PC-9 (cell line): ENCODE measurements at regions not wholly inside any gene's neighbourhood (a gene's known extent, or its start where the extent isn't known, plus 50 kb on each side); places are given as distances from the start of the nearest gene placed in this dataset.
"Not testable (repeated sequence)": the region's sequence is repeated elsewhere in the genome, so short reads cannot be mapped to it uniquely, and the experiment has no call there.

Experiments used
- BruUV-seq: library from RNA; stranded (reverse); fragments of 400-500 nt; replicated peaks from 2 replicates; lab custom pipeline; 2021; lab: Mats Ljungman, UMichigan
- CTCF ChIA-PET: fragments of 300-600 bp; sonication (Branson Sonifier 250); formaldehyde crosslinking; loops from one replicate; lab custom pipeline; 2022; ENCODE audit warnings: antibody characterized with exemption; lab: Charles Lee
- POLR2A ChIA-PET: fragments of 300-600 bp; sonication (Branson Sonifier 250); formaldehyde crosslinking; loops from one replicate; lab custom pipeline; 2022; ENCODE audit warnings: antibody characterized with exemption; ENCODE audit not compliant: unreplicated experiment; lab: Charles Lee
- DNase-seq, 2 experiments: peaks; one replicate each; pipeline versions ENCODE4 v3.0.0 to v3.0.0-alpha.2; 2015 to 2022; ENCODE audit warnings: mixed read lengths in 1 of 2
- H2AFZ ChIP-seq: fragments of 200-600 bp; sonication (generic); 2 replicates; pipeline ENCODE4 v1.8.1; 2017; ENCODE audit warnings: antibody characterized with exemption
- H3F3A ChIP-seq: fragments of 200-600 bp; sonication (generic); 2 replicates; pipeline ENCODE4 v1.8.1; 2017; ENCODE audit warnings: antibody characterized with exemption, mild to moderate bottlenecking, low read depth; ENCODE audit not compliant: insufficient read depth
- H3K27ac ChIP-seq: fragments of 200-600 bp; sonication (generic); 2 replicates; pipeline ENCODE4 v1.6.1; 2016; ENCODE audit warnings: mixed run types
- H3K27me3 ChIP-seq: fragments of 200-600 bp; sonication (generic); 2 replicates; pipeline ENCODE4 v1.6.1; 2016; ENCODE audit warnings: low read depth, mixed run types; ENCODE audit not compliant: insufficient read depth
- H3K36me3 ChIP-seq: fragments of 200-600 bp; sonication (generic); 2 replicates; pipeline ENCODE4 v1.6.1; 2016; ENCODE audit warnings: low read depth, mixed run types
- H3K4me1 ChIP-seq: fragments of 200-600 bp; sonication (generic); replicated peaks from 2 replicates; pipeline ENCODE4 v1.6.1; 2016; ENCODE audit warnings: mixed run types; ENCODE audit not compliant: insufficient read depth
- H3K4me2 ChIP-seq: fragments of 200-600 bp; sonication (generic); 2 replicates; pipeline ENCODE4 v1.6.1; 2017; ENCODE audit warnings: mixed run types
- H3K4me3 ChIP-seq: fragments of 200-600 bp; sonication (generic); 2 replicates; pipeline ENCODE4 v1.6.1; 2016; ENCODE audit warnings: mixed run types
- H3K79me2 ChIP-seq: fragments of 200-600 bp; sonication (generic); 2 replicates; pipeline ENCODE4 v1.6.1; 2017; ENCODE audit warnings: low read depth, mixed run types
- H3K9me2 ChIP-seq: fragments of 200-600 bp; sonication (generic); 2 replicates; pipeline ENCODE4 v1.8.1; 2017; ENCODE audit warnings: mild to moderate bottlenecking; ENCODE audit not compliant: insufficient read depth
- H3K9me3 ChIP-seq: fragments of 200-600 bp; sonication (generic); 2 replicates; pipeline ENCODE4 v1.8.1; 2016; ENCODE audit warnings: low read depth; ENCODE audit not compliant: insufficient read depth
- H4K20me1 ChIP-seq: fragments of 200-600 bp; sonication (generic); 2 replicates; pipeline ENCODE4 v1.8.1; 2017; ENCODE audit not compliant: insufficient read depth
- CTCF ChIP-seq: fragments of 200-600 bp; sonication (generic); conservative IDR thresholded peaks from 2 replicates; pipeline ENCODE4 v1.6.1; 2017; ENCODE audit warnings: mixed run types, antibody characterized with exemption, mild to moderate bottlenecking, moderate library complexity
- EZH2 ChIP-seq: fragments of 200-600 bp; sonication (generic); IDR thresholded peaks from 2 replicates; pipeline ENCODE4 v1.8.0; 2017; ENCODE audit warnings: antibody characterized with exemption, low read depth
- intact Hi-C: fragments of 100-400 bp; cut with micrococcal nuclease; formaldehyde crosslinking; loops from one replicate; pipeline ENCODE4 v1.10.0; 2022; ENCODE audit not compliant: unreplicated experiment

DNA sequence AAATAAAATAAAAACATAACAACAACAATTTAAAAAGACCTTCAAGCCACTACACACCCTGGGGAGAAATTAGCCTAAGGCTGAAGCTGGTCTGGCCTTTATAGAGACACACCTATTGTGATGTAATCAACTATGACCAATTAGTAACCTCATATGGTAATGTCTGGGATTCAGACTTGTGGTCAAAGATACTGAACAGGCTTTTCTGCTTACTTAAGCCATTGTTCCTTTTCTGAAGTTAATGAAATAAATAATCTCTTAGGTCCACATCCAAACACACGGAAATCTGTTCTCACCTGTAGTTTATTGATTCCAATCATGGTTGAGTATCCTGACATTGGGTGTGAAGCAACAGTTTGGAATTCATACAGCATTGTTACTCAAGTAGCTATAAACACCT lies 152.5 kb downstream of the PLS3 start:
- ChIA-PET POLR2A (no interaction called here), CTCF (no interaction called here)
- Histone ChIP-seq H3K27ac (peak overlapping the region; percentile 34), H3K9me2 (no peaks in the 10 kb centered on the region), H3K9me3 (no peaks in the 10 kb centered on the region), H3K4me1 (peaks cover 21% of the 10 kb centered on the region), H3K79me2 (no peaks in the 10 kb centered on the region), H3K4me2 (peak overlapping the region; percentile 48), H3K4me3 (no peak overlapping the region), H3F3A (peaks cover 10% of the 10 kb centered on the region; the same call in 1 of the 2 replicates), H2AFZ (no peak overlapping the region), H4K20me1 (no peaks in the 10 kb centered on the region), H3K27me3 (no peaks in the 10 kb centered on the region), H3K36me3 (no peaks in the 10 kb centered on the region)
- DNase-seq: peak in 1 of 2 experiments; percentile 96
- BruUV-seq: no TSS peak
- TF ChIP-seq CTCF (no peak), EZH2 (no peak)
- intact Hi-C loops: no loop called here

- Histone ChIP-seq H4K20me1 (no peaks in the 10 kb centered on the region), H3K4me2 (no peak overlapping the region), H3K4me3 (no peak overlapping the region), H3K36me3 (no peaks in the 10 kb centered on the region), H3K9me2 (no peaks in the 10 kb centered on the region), H3K4me1 (peaks cover 3% of the 10 kb centered on the region), H3F3A (peaks cover 3% of the 10 kb centered on the region; the same call in 1 of the 2 replicates), H3K9me3 (no peaks in the 10 kb centered on the region), H3K27ac (no peak overlapping the region), H2AFZ (no peak overlapping the region), H3K27me3 (no peaks in the 10 kb centered on the region), H3K79me2 (no peaks in the 10 kb centered on the region)
- no TSS peak for BruUV-seq
- TF ChIP-seq CTCF (no peak), EZH2 (no peak)
- intact Hi-C loops: no loop called here
- ChIA-PET CTCF (no interaction called here), POLR2A (no interaction called here)
- no peak for DNase-seq
These were observed 158.2 kb downstream of the PLS3 start for GRCh38 chrX:115719171-115719570.

DNA sequence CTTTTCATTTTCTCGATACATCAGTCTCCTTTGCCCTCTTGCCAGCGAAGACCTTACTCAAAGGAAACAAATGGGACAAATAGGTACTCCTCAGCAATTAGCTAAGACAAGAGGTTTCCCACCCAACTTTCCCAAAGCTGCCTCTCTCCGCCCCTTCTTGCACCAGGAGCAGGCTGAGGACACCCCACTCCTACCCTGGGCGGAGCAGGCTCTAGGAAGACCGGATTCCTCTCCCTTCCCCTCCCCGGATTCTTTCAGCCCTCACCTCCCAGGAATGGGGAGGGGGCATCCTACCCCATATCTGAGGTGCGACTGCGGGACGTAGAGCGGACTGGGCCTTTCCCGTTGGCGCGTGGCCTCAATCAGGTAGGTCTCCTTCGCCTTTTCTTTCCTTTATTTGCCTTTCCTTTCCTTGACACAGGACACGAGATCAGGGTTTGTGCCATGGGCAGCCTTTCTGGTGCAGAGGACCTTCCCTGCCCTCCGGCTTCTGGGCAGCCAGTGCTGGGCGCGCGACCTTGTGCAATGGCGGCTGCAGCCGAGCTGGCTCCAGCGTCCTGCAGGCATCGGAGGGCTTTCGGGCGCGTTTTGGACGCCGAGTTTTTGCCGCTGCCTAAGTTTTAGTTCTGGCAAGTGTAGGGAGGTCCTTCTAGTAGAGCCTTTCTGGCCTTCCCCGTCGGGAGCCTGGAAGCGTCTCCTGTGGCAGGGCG lies 161.9 kb downstream of the PLS3 start:
- BruUV-seq, H3K4me3 ChIP-seq, intact Hi-C loops, H3K4me2 ChIP-seq, H2AFZ ChIP-seq, H3K9me3 ChIP-seq, CTCF ChIA-PET, H3K36me3 ChIP-seq, H3K27me3 ChIP-seq, DNase-seq, H3K79me2 ChIP-seq, H3K4me1 ChIP-seq, POLR2A ChIA-PET, H3F3A ChIP-seq, H3K27ac ChIP-seq, H3K9me2 ChIP-seq, H4K20me1 ChIP-seq: not testable (repeated sequence)

GRCh38 chrX:115725370-115725769 lies 164.4 kb downstream of the PLS3 start:
- intact Hi-C loops, H3K4me1 ChIP-seq, H3K27ac ChIP-seq, H3K27me3 ChIP-seq, H3K4me3 ChIP-seq, DNase-seq, CTCF ChIA-PET, H2AFZ ChIP-seq, H3K79me2 ChIP-seq, BruUV-seq, H4K20me1 ChIP-seq, POLR2A ChIA-PET, H3K9me3 ChIP-seq, H3K9me2 ChIP-seq, H3K36me3 ChIP-seq, H3F3A ChIP-seq, H3K4me2 ChIP-seq: not testable (repeated sequence)

DNA sequence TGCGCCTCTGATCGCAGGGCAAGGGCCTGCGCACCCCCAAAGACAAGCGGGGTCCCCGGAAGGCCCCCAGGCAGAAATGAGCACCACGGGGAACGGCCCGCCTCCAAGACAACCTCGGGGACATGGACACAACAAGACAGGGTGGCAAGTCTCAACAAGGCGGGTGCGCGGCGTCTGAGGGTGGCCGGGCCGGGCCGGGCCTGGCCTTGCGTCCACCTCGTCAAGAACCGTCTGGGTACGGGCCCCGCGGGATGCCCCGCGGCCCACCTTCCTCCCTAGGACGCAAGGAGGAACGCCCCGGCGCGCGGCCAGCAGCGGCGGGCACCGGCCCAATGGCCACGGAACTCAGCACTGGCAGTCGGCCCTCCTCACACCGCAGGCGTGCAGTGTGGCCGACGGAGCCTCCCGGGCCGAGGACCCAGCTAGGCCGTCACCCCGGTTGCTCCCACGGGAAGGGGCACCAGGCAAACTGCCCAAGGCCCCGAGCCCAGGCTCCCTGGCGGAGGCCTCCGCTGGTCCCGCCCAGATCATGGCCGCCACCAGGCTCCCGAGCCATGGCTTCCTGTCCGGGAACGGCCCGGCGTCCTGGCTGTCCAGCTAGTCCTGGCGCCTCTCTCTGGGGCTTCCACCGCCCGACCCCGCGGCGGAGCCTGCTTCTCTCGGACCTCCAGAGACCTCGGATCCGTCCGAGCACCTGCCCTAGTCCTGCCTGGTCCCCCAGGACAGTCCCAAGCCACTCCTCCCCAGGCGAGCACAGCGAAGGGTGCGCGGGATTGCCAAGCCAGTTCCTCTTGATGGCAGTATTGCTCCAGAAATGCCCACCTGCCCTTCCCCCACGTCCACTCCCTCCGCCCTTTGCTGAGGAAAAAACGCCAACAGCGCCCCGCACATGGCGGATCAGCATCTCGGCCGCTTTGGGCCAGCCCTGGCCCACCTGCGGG lies 167.1 kb downstream of the PLS3 start:
- BruUV-seq, H3K27ac ChIP-seq, CTCF ChIA-PET, POLR2A ChIA-PET, H3K36me3 ChIP-seq, H4K20me1 ChIP-seq, H3K4me3 ChIP-seq, H3K4me2 ChIP-seq, H3F3A ChIP-seq, H3K4me1 ChIP-seq, DNase-seq, H3K27me3 ChIP-seq, intact Hi-C loops, H3K9me3 ChIP-seq, H3K9me2 ChIP-seq, H3K79me2 ChIP-seq: not testable (repeated sequence)
- peak overlapping the region; percentile 74; the same call in 1 of the 2 replicates for H2AFZ ChIP-seq
